ENCODE measurements at regions not wholly inside any gene's neighbourhood (a gene's known extent, or its start where the extent isn't known, plus 50 kb on each side); places are given as distances from the start of the nearest gene placed in this dataset.

DNA sequence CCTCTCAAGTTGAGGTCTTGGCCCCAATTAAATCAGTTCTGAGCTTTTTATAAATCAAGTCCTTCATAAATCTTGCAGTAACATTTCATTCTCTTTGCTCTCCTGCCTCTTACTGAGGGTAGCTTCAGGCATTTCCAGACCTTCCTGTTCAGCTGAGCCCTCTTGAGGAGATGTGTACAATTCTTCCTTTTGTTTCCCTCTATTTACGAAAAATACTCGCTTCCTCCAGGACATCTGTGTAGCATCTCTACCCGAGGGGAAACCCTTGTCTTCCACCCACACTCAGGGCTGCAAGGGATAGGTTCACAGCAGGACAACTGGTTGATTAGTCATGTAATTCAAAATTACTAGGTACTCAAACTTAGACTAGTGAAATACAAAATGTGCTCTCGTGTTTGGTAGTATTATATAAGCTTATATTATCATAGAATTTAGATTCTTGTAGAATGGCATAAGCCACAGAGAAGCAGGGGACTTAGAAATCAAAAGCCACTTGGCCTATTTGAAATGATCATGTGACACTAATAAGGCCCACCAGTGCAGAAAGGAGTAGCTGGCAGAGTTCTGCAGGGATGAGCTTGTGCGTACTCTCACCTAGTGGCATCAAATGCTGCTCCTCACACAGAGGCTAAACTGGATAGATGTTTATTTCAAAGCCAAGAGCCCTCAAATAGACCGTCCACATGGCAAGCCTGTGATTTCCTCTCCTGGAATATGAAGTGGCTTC is 126.7 kb downstream of the GDAP2 start:
- TF ChIP-seq, protein P1, sequence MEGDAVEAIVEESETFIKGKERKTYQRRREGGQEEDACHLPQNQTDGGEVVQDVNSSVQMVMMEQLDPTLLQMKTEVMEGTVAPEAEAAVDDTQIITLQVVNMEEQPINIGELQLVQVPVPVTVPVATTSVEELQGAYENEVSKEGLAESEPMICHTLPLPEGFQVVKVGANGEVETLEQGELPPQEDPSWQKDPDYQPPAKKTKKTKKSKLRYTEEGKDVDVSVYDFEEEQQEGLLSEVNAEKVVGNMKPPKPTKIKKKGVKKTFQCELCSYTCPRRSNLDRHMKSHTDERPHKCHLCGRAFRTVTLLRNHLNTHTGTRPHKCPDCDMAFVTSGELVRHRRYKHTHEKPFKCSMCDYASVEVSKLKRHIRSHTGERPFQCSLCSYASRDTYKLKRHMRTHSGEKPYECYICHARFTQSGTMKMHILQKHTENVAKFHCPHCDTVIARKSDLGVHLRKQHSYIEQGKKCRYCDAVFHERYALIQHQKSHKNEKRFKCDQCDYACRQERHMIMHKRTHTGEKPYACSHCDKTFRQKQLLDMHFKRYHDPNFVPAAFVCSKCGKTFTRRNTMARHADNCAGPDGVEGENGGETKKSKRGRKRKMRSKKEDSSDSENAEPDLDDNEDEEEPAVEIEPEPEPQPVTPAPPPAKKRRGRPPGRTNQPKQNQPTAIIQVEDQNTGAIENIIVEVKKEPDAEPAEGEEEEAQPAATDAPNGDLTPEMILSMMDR (IDR thresholded peaks at IDR 0.05; ENCODE audit: borderline replicate concordance, extremely low read depth, low read length, poor library complexity, severe bottlenecking) = no peak
- TF ChIP-seq EZH2 (IDR thresholded peaks at IDR 0.05; ENCODE audit: borderline replicate concordance, low read depth, low read length, severe bottlenecking) = no peak

All from DND-41 (cell line).